Ovary (tissue), 7 donors: ENCODE measurements at regions not wholly inside any gene's neighbourhood (a gene's known extent, or its start where the extent isn't known, plus 50 kb on each side); places are given as distances from the start of the nearest gene placed in this dataset.
A peak's percentile ranks its signal among the peaks of the same experiment; 100 is the strongest.

Source experiments
- DNase-seq, 5 donors: peaks; one replicate each; pipeline ENCODE4 v3.0.0-alpha.2; 2019 to 2020
- H3K27ac ChIP-seq, 2 donors: fragments of 200-600 bp; one replicate each; pipeline versions ENCODE4 v1.5.1 to v1.8.0; 2019 to 2022
- H3K27me3 ChIP-seq: fragments of 200-600 bp; one replicate; pipeline ENCODE4 v1.8.0; 2022
- H3K36me3 ChIP-seq: fragments of 200-600 bp; sonication (generic); one replicate; pipeline ENCODE4 v1.5.1; 2019
- H3K4me1 ChIP-seq: one replicate; pipeline ENCODE4 v1.8.1; 2013; ENCODE audit warnings: mild to moderate bottlenecking, moderate library complexity; ENCODE audit not compliant: insufficient read depth
- H3K4me3 ChIP-seq: fragments of 200-600 bp; sonication (generic); one replicate; pipeline ENCODE4 v1.5.1; 2017
- H3K9me3 ChIP-seq, 2 donors: fragments of 200-600 bp in 1 of 2; sonication (generic) in 1 of 2; one replicate each; pipeline versions ENCODE4 v1.5.1 to v1.8.1; 2013 to 2019; ENCODE audit warnings: mild to moderate bottlenecking in 1 of 2, moderate library complexity in 1 of 2
- CTCF ChIP-seq, 3 donors: fragments of 450-650 bp in 2 of 3; fragments of 200-600 bp in 1 of 3; IDR thresholded peaks; one replicate each; pipeline versions ENCODE4 v1.5.1 to v1.8.0; 2016 to 2022; ENCODE audit warnings: antibody characterized with exemption in 3 of 3, mild to moderate bottlenecking in 1 of 3
- EP300 ChIP-seq: sonication (generic); formaldehyde crosslinking; IDR thresholded peaks from one replicate; pipeline ENCODE4 v1.6.1; 2017; ENCODE audit warnings: antibody characterized with exemption
- POLR2A ChIP-seq: fragments of 450-650 bp; IDR thresholded peaks from one replicate; pipeline ENCODE4 v1.6.1; 2017; ENCODE audit warnings: antibody characterized with exemption, mild to moderate bottlenecking, moderate library complexity
- WGBS, 3 donors: extraction: QIAGEN DNeasy Blood & Tissue Kit in 1 of 3; methylation state at CpG; one replicate each; pipeline versions ENCODE4 v1.1.5 to v1.1.7; 2013 to 2017; 5-methylcytosine and 5-hydroxymethylcytosine counted together
- intact Hi-C, 4 donors: fragments of 100-400 bp; cut with DNase I; formaldehyde crosslinking; loops; one replicate each; pipeline versions ENCODE4 v1.11.0 to v1.15.1; 2022 to 2023
- donor health status: DM: no; HTN: no; CAD: no; lungs with moderate emphysema.
- donor health status: DM: no; HTN: no; CAD: no.
- donor health status: Bipolar disorder and iron deficiency.
- donor health status: DM: no; HTN: no; CAD: no.
- donor health status: DM: yes; HTN: yes; CAD: no.

- intact Hi-C loops, result no loop called here
- H3K4me3 ChIP-seq, result no peak overlapping the region
- 46 to 63% (median 55%) methylated on average over 3 of the region's 3 CpGs for WGBS, 3 donors
- H3K4me1 ChIP-seq, result no peaks in the 10 kb centered on the region
- H3K9me3 ChIP-seq, result no peaks in the 10 kb centered on the region
- no peak overlapping the region for H3K27ac ChIP-seq
- no peak for TF ChIP-seq POLR2A
- TF ChIP-seq CTCF (IDR thresholded peaks at IDR 0.05), result no peak
- no peak for TF ChIP-seq EP300
- H3K36me3 ChIP-seq, result no peaks in the 10 kb centered on the region
- H3K27me3 ChIP-seq, result no peaks in the 10 kb centered on the region
- DNase-seq, result no peak
Measured at GRCh38 chr14:105871590-105871989, 345.2 kb downstream of the TMEM121 start.

GRCh38 chr14:105873870-105874512, 347.6 kb downstream of the TMEM121 start:
- Histone ChIP-seq H3K27ac (no peak overlapping the region), H3K9me3 (no peaks in the 10 kb centered on the region), H3K4me3 (no peak overlapping the region), H3K4me1 (no peaks in the 10 kb centered on the region), H3K27me3 (no peaks in the 10 kb centered on the region), H3K36me3 (no peaks in the 10 kb centered on the region)
- intact Hi-C loops, result no loop called here
- 53 to 70% (median 61%) methylated on average over 4 of the region's 4 CpGs for WGBS, 3 donors
- no peak for DNase-seq
- TF ChIP-seq CTCF (IDR thresholded peaks at IDR 0.05), result no peak

GRCh38 chr14:105876158-105876557, 349.8 kb downstream of the TMEM121 start:
- no peak for TF ChIP-seq POLR2A
- TF ChIP-seq CTCF (IDR thresholded peaks at IDR 0.05), result no peak
- no peak for TF ChIP-seq EP300
- Histone ChIP-seq H3K27me3 (no peaks in the 10 kb centered on the region), H3K4me1 (no peaks in the 10 kb centered on the region), H3K9me3 (no peaks in the 10 kb centered on the region), H3K27ac (no peak overlapping the region), H3K4me3 (no peak overlapping the region), H3K36me3 (no peaks in the 10 kb centered on the region)
- 65 to 80% (median 74%) methylated on average over 4 of the region's 4 CpGs for WGBS, 3 donors
- intact Hi-C loops, result no loop called here
- DNase-seq, result peak in 1 of 5 donors; percentile 5

GRCh38 chr14:105876829-105877228, 350.4 kb downstream of the TMEM121 start:
- H3K4me1 ChIP-seq, result no peaks in the 10 kb centered on the region
- H3K9me3 ChIP-seq, result no peaks in the 10 kb centered on the region
- H3K4me3 ChIP-seq, result no peak overlapping the region
- no peak overlapping the region for H3K27ac ChIP-seq
- WGBS, 3 donors, result 86 to 92% (median 87%) methylated on average over 8 of the region's 8 CpGs
- no peaks in the 10 kb centered on the region for H3K27me3 ChIP-seq
- no peaks in the 10 kb centered on the region for H3K36me3 ChIP-seq
- TF ChIP-seq POLR2A, result no peak
- no peak for TF ChIP-seq CTCF (IDR thresholded peaks at IDR 0.05)
- TF ChIP-seq EP300, result no peak
- peak in 1 of 5 donors; percentile 3 for DNase-seq
- intact Hi-C loops, result no loop called here
